ENCODE measurements at regions not wholly inside any gene's neighbourhood (a gene's known extent, or its start where the extent isn't known, plus 50 kb on each side); places are given as distances from the start of the nearest gene placed in this dataset.

DNA sequence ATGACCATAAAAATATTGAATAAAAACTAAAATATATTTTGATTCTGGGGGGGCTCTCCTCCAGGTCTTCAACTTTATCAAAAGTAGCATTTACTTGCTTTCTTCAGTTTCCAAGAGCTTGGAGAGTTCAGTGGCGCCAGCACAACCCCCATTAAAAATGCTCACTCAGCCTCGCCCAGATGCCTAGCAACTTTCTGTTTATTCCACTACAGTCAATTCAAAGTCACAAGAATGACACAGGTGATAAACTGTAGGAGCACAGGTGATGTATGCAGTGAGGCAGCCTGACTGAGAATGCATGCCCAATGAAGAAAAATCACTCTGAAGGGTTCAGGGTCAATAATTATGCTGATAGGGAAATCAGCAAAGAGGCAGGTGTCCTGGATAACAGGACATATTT, 159.4 kb upstream of the ATP1B1 start:
- TF ChIP-seq, protein P1, sequence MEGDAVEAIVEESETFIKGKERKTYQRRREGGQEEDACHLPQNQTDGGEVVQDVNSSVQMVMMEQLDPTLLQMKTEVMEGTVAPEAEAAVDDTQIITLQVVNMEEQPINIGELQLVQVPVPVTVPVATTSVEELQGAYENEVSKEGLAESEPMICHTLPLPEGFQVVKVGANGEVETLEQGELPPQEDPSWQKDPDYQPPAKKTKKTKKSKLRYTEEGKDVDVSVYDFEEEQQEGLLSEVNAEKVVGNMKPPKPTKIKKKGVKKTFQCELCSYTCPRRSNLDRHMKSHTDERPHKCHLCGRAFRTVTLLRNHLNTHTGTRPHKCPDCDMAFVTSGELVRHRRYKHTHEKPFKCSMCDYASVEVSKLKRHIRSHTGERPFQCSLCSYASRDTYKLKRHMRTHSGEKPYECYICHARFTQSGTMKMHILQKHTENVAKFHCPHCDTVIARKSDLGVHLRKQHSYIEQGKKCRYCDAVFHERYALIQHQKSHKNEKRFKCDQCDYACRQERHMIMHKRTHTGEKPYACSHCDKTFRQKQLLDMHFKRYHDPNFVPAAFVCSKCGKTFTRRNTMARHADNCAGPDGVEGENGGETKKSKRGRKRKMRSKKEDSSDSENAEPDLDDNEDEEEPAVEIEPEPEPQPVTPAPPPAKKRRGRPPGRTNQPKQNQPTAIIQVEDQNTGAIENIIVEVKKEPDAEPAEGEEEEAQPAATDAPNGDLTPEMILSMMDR (IDR thresholded peaks at IDR 0.05) = no peak
- no peak for TF ChIP-seq POLR2A (IDR thresholded peaks at IDR 0.05)
- no peak for TF ChIP-seq POLR2AphosphoS5 (IDR thresholded peaks at IDR 0.05; ENCODE audit: insufficient read depth in 1 of 2, low read depth in 1 of 2)
